ENCODE measurements at regions not wholly inside any gene's neighbourhood (a gene's known extent, or its start where the extent isn't known, plus 50 kb on each side); places are given as distances from the start of the nearest gene placed in this dataset.

DNA sequence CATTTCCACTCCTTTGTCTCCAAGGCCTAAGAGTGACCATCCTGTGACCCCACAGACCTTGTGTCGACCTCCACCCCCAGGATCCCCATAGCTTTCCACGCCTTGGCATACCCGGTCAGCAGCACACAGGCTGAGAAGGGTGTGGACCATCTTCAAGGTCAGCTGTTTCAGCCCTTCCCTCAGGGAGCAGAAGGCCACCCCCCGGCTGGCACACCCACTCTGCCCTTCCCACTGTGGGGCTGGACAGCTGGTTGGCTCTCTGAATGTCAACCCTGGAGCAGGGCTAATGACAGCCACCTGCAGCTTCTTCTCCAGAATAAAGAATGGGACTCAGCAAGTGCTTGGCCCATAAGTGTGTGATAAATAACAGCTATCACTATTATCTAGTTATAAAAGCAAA, 93.1 kb downstream of the OLFM1 start:
- TF ChIP-seq, protein P1, sequence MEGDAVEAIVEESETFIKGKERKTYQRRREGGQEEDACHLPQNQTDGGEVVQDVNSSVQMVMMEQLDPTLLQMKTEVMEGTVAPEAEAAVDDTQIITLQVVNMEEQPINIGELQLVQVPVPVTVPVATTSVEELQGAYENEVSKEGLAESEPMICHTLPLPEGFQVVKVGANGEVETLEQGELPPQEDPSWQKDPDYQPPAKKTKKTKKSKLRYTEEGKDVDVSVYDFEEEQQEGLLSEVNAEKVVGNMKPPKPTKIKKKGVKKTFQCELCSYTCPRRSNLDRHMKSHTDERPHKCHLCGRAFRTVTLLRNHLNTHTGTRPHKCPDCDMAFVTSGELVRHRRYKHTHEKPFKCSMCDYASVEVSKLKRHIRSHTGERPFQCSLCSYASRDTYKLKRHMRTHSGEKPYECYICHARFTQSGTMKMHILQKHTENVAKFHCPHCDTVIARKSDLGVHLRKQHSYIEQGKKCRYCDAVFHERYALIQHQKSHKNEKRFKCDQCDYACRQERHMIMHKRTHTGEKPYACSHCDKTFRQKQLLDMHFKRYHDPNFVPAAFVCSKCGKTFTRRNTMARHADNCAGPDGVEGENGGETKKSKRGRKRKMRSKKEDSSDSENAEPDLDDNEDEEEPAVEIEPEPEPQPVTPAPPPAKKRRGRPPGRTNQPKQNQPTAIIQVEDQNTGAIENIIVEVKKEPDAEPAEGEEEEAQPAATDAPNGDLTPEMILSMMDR (IDR thresholded peaks at IDR 0.05) = no peak
- no peak for TF ChIP-seq POLR2A (IDR thresholded peaks at IDR 0.05)
